Thyroid gland (tissue), 4 donors: ENCODE measurements at regions not wholly inside any gene's neighbourhood (a gene's known extent, or its start where the extent isn't known, plus 50 kb on each side); places are given as distances from the start of the nearest gene placed in this dataset.

ENCODE experiments used
- CTCF ChIP-seq, 6 experiments: fragments of 200-600 bp in 3 of 6; fragments of 450-650 bp in 3 of 6; sonication (generic) in 3 of 6; IDR thresholded peaks; one replicate each; pipeline ENCODE4 v1.5.1; 2016 to 2019; ENCODE audit warnings: antibody characterized with exemption in 6 of 6, mild to moderate bottlenecking in 2 of 6, inconsistent platforms in 1 of 6, moderate library complexity in 1 of 6
- POLR2A ChIP-seq, 2 donors: fragments of 450-650 bp; IDR thresholded peaks; one replicate each; pipeline ENCODE4 v1.6.1; 2017; ENCODE audit warnings: antibody characterized with exemption in 2 of 2, mild to moderate bottlenecking in 2 of 2, moderate library complexity in 1 of 2

DNA sequence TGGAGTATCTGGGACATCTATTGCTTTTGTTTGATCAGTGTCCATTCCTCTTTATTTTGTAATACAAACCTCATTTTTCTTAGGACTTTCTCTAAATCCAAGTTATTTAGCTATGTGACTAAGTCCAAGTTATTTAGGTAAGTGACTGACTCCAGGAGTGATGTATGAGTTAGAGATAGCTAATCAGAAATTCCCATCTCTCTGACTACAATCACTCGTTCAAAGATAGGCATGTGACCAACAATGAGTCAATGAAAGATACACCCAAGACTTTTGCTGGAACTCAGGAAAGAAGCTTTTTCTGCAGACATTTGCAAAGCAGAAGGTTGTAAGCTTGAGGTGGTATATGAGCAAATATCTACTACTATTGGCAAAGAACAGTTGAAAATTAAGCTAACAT lies 72.5 kb upstream of the KCNIP4 start:
- no peak for TF ChIP-seq CTCF (IDR thresholded peaks at IDR 0.05)
- no peak for TF ChIP-seq POLR2A (IDR thresholded peaks at IDR 0.05)
